ENCODE measurements at regions not wholly inside any gene's neighbourhood (a gene's known extent, or its start where the extent isn't known, plus 50 kb on each side); places are given as distances from the start of the nearest gene placed in this dataset.

- TF ChIP-seq CTCF (IDR thresholded peaks at IDR 0.05), result no peak
- no peak for TF ChIP-seq POLR2A (IDR thresholded peaks at IDR 0.05)
Observed at GRCh38 chr18:62634458-62634857, 80.9 kb upstream of the PHLPP1 start.

All from heart left ventricle (tissue), 13 donors.